PC-3 (cell line): ENCODE measurements at regions not wholly inside any gene's neighbourhood (a gene's known extent, or its start where the extent isn't known, plus 50 kb on each side); places are given as distances from the start of the nearest gene placed in this dataset.

ENCODE experiments used
- ATAC-seq: fragments of 200-7000 bp; cut with Tn5 transposase; 2 replicates; pipeline ENCODE4 v1.9.1; 2020; ENCODE audit warnings: mild to moderate bottlenecking, moderate library complexity
- BruUV-seq: library from RNA; stranded (reverse); fragments of 400-500 nt; replicated peaks from 2 replicates; lab custom pipeline; 2021; lab: Mats Ljungman, UMichigan
- CTCF ChIA-PET: fragments of 300-600 bp; sonication (Branson Sonifier 250); formaldehyde crosslinking; loops from one replicate; lab custom pipeline; 2022; ENCODE audit warnings: antibody characterized with exemption; lab: Charles Lee
- POLR2A ChIA-PET: fragments of 300-600 bp; sonication (Branson Sonifier 250); formaldehyde crosslinking; loops from one replicate; lab custom pipeline; 2022; ENCODE audit warnings: antibody characterized with exemption; ENCODE audit not compliant: unreplicated experiment; lab: Charles Lee
- DNase-seq: peaks from one replicate; pipeline ENCODE4 v3.0.0-alpha.2; 2015
- H2AFZ ChIP-seq: fragments of 300-600 bp; sonication (generic); 2 replicates; pipeline ENCODE4 v1.6.0; 2016; ENCODE audit warnings: antibody characterized with exemption, low read length
- H3F3A ChIP-seq: fragments of 300-600 bp; sonication (generic); one replicate; pipeline ENCODE4 v1.6.0; 2017; ENCODE audit warnings: antibody characterized with exemption, low read length, control low read depth, mild to moderate bottlenecking; ENCODE audit not compliant: unreplicated experiment
- H3K27ac ChIP-seq: fragments of 300-600 bp; sonication (generic); 2 replicates; pipeline ENCODE4 v1.5.1; 2016; ENCODE audit warnings: mild to moderate bottlenecking, low read length
- H3K27me3 ChIP-seq: fragments of 300-600 bp; sonication (generic); 2 replicates; pipeline ENCODE4 v1.6.1; 2016; ENCODE audit warnings: low read length, mixed read lengths
- H3K36me3 ChIP-seq: fragments of 300-600 bp; sonication (generic); 2 replicates; pipeline ENCODE4 v1.6.1; 2016; ENCODE audit warnings: low read depth, mixed run types, low read length, mixed read lengths
- H3K4me1 ChIP-seq: fragments of 300-600 bp; sonication (generic); 2 replicates; pipeline ENCODE4 v1.5.1; 2016; ENCODE audit warnings: low read length; ENCODE audit not compliant: insufficient read depth
- H3K4me2 ChIP-seq: fragments of 300-600 bp; sonication (generic); 2 replicates; pipeline ENCODE4 v1.6.0; 2016; ENCODE audit warnings: low read length
- H3K4me3 ChIP-seq: fragments of 300-600 bp; sonication (generic); 2 replicates; pipeline ENCODE4 v1.5.1; 2016; ENCODE audit warnings: mild to moderate bottlenecking, low read length, mixed read lengths
- H3K79me2 ChIP-seq: fragments of 300-600 bp; sonication (generic); 2 replicates; pipeline ENCODE4 v1.6.1; 2017; ENCODE audit warnings: low read length, mixed read lengths
- H3K9ac ChIP-seq: fragments of 300-600 bp; sonication (generic); 2 replicates; pipeline ENCODE4 v1.6.0; 2016; ENCODE audit warnings: mild to moderate bottlenecking, low read length
- H3K9me2 ChIP-seq: fragments of 300-600 bp; sonication (generic); replicated peaks from 2 replicates; pipeline ENCODE4 v1.6.1; 2016; ENCODE audit warnings: mixed run types, low read length, mixed read lengths
- H3K9me3 ChIP-seq: fragments of 300-600 bp; sonication (generic); 2 replicates; pipeline ENCODE4 v1.6.1; 2016; ENCODE audit warnings: low read length, mixed read lengths
- H4K20me1 ChIP-seq: fragments of 300-600 bp; sonication (generic); 2 replicates; pipeline ENCODE4 v1.6.1; 2016; ENCODE audit warnings: low read length, mixed read lengths
- EZH2 ChIP-seq: fragments of 300-600 bp; sonication (generic); IDR thresholded peaks from one replicate; pipeline ENCODE4 v1.6.1; 2017; ENCODE audit warnings: antibody characterized with exemption, mild to moderate bottlenecking, low read length; ENCODE audit not compliant: unreplicated experiment
- EZH2phosphoT487 ChIP-seq: fragments of 300-600 bp; sonication (generic); IDR thresholded peaks from 2 replicates; pipeline ENCODE4 v1.6.1; 2018; ENCODE audit warnings: mild to moderate bottlenecking, antibody characterized with exemption, low read length, borderline replicate concordance
- intact Hi-C: fragments of 100-400 bp; cut with micrococcal nuclease; formaldehyde crosslinking; loops from 2 replicates; pipeline ENCODE4 v1.9.0; 2023
- TF ChIP-seq, protein P1 (sequence below): fragments of 300-600 bp; sonication (generic); conservative IDR thresholded peaks from 2 replicates; pipeline ENCODE4 v1.5.1; 2017; ENCODE audit warnings: antibody characterized with exemption, low read depth, mild to moderate bottlenecking, low read length

DNA sequence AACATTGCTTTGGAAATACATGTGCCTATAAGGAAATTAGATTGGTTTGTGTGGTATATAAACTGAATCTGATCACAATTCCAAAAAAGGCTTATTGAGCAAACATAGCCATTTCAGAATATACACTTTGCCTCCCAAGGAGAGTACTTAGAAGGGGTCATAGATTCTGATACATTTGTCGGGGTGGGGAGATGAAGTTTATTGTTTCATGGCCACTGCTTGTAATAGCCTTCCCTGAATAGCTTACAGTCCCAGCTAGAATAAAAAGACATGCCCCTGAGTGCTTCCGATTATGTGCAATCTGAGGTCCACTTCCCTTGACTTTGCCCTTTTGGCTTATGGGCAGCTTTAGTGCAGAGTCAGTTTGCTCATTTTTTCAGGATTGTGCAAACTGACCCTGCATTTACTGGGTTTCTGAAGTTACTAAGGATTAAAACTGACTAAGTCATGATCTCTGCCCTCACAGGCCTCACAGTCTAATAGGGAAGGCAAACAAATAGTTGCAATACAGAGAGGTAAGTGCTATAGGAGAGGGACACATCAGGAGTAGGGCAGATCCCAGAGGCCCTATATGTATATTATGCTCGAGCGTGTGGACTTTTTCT is 184.2 kb downstream of the BLID start:
- Histone ChIP-seq H3K36me3 (no peaks in the 10 kb centered on the region), H3K9ac (no peak overlapping the region), H3K4me1 (peaks cover 41% of the 10 kb centered on the region), H2AFZ (no peak overlapping the region), H3K27ac (peak overlapping the region; percentile 70), H3K4me3 (no peak overlapping the region), H4K20me1 (no peaks in the 10 kb centered on the region), H3F3A (peaks cover 3% of the 10 kb centered on the region), H3K9me3 (no peaks in the 10 kb centered on the region), H3K9me2 (no peaks in the 10 kb centered on the region), H3K4me2 (peak overlapping the region; percentile 34), H3K79me2 (no peaks in the 10 kb centered on the region), H3K27me3 (no peaks in the 10 kb centered on the region)
- DNase-seq (peak; percentile 41), ATAC-seq (no peak)
- no TSS peak for BruUV-seq
- ChIA-PET POLR2A (no interaction called here), CTCF (no interaction called here)
- intact Hi-C loops, result no loop called here
- no peak for TF ChIP-seq EZH2
- no peak for TF ChIP-seq EZH2phosphoT487
- TF ChIP-seq, protein P1, sequence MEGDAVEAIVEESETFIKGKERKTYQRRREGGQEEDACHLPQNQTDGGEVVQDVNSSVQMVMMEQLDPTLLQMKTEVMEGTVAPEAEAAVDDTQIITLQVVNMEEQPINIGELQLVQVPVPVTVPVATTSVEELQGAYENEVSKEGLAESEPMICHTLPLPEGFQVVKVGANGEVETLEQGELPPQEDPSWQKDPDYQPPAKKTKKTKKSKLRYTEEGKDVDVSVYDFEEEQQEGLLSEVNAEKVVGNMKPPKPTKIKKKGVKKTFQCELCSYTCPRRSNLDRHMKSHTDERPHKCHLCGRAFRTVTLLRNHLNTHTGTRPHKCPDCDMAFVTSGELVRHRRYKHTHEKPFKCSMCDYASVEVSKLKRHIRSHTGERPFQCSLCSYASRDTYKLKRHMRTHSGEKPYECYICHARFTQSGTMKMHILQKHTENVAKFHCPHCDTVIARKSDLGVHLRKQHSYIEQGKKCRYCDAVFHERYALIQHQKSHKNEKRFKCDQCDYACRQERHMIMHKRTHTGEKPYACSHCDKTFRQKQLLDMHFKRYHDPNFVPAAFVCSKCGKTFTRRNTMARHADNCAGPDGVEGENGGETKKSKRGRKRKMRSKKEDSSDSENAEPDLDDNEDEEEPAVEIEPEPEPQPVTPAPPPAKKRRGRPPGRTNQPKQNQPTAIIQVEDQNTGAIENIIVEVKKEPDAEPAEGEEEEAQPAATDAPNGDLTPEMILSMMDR, result no peak

DNA sequence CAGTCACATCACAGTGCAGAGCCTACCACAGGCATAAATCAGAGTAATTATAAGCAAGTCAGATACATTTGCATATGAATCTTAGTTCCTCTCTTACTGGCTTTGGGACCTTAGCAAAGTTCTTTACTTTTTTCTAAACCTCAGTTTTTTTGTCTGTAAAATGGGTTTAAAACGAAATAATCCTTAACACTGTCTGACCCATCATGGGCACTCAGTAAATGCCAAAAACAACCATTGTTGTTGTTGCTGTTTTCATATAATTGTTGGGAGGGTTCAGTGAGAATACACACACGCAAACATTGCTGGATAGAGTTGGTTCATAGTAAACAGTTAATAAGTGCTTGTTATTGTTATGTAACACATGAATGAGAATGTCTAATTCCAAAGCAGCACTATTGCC is 184.9 kb downstream of the BLID start:
- TF ChIP-seq, protein P1, result no peak
- TF ChIP-seq EZH2 (no peak), EZH2phosphoT487 (no peak)
- BruUV-seq, result no TSS peak
- Histone ChIP-seq H3K4me3 (no peak overlapping the region), H3F3A (no peaks in the 10 kb centered on the region), H3K9me2 (no peaks in the 10 kb centered on the region), H3K9me3 (no peaks in the 10 kb centered on the region), H3K4me1 (peaks cover 33% of the 10 kb centered on the region), H3K79me2 (no peaks in the 10 kb centered on the region), H4K20me1 (no peaks in the 10 kb centered on the region), H3K9ac (no peak overlapping the region), H3K27me3 (no peaks in the 10 kb centered on the region), H3K4me2 (no peak overlapping the region), H3K36me3 (no peaks in the 10 kb centered on the region), H2AFZ (no peak overlapping the region), H3K27ac (no peak overlapping the region)
- DNase-seq (no peak), ATAC-seq (no peak)
- ChIA-PET CTCF (no interaction called here), POLR2A (no interaction called here)
- intact Hi-C loops, result no loop called here
